Fibroblast of mammary gland (primary cell): ENCODE measurements at regions not wholly inside any gene's neighbourhood (a gene's known extent, or its start where the extent isn't known, plus 50 kb on each side); places are given as distances from the start of the nearest gene placed in this dataset.

Source experiments
- DNase-seq: peaks from one replicate; pipeline ENCODE4 v3.0.0-alpha.2; 2010; ENCODE audit warnings: low read depth
- H3K4me3 ChIP-seq: 2 replicates; pipeline ENCODE4 v1.5.1; 2011; ENCODE audit warnings: low read depth, mild to moderate bottlenecking, low read length, moderate library complexity; ENCODE audit not compliant: control insufficient read depth
- CTCF ChIP-seq: conservative IDR thresholded peaks from 2 replicates; pipeline ENCODE4 v1.5.1; 2011; ENCODE audit warnings: low read depth, low read length, inconsistent platforms; ENCODE audit not compliant: control insufficient read depth, insufficient read depth

DNA sequence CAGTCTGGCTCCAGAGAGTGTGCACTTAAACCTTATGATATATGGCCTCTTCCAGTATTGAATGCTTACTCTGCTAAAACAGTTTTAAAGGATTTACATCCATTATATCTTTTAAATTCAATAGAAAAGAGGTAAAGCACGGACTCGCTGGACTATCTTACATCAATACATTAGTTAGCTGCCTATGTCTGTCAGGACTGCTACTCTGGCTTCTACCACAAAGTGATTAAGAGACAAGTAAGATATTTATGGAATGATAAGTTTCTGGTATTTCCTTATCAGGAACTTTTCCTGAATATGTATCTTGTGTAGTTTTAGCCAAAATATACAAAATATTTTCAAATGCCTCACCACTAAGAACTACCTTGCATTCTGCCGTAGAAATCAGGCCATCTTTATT, 295.1 kb downstream of the ISL1 start:
- DNase-seq, result no peak
- H3K4me3 ChIP-seq, result no peak overlapping the region
- no peak for TF ChIP-seq CTCF

GRCh38 chr5:51679286-51679685, 296.0 kb downstream of the ISL1 start:
- no peak for TF ChIP-seq CTCF
- H3K4me3 ChIP-seq, result no peak overlapping the region
- DNase-seq, result no peak

DNA sequence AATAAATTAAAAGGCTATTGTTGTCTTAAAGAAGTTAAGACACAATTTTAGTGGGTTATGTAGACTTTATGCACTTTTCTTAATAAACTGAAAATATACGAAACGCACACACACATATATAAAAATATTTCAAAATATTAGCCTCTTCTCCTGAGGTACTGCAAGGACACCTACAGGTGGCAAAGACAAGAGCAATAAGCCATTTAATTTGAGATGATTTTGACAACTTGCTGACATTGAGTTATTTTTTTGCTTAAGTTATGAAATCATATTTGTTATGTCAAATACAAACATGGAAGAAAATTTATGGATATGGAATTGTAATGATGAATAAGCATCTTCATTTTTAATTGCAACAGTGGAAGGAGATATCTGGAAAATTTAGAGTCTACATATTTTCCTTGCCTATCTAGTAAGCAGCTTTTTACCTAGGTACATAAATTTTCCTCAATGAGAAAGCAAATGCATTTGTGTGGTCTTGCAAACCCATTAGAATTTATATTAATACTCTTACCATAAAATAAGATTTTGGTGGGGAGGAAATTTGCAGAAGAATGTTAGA, 301.6 kb downstream of the ISL1 start:
- TF ChIP-seq CTCF, result no peak
- no peak for DNase-seq
- H3K4me3 ChIP-seq, result no peak overlapping the region

GRCh38 chr5:51685419-51685818, 302.2 kb downstream of the ISL1 start:
- no peak overlapping the region for H3K4me3 ChIP-seq
- no peak for TF ChIP-seq CTCF
- no peak for DNase-seq

DNA sequence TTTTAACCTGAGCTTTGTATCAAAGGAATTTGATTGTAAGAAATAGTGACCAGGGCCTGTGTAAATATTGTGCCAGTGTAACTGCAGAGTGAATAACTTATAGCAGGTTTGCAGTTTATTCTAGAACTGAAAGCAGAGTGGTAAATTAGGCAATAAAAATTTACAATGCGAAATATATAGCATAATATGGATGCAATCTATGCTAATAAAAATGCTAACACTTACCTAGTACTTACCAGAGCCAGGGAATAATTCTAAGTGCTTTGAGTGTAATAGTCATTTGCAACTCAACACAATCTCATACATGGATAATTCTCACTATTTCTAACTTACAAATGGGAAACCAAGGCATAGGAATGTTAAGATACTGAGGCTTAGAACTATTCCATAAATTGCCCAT, 303.4 kb downstream of the ISL1 start:
- no peak for DNase-seq
- H3K4me3 ChIP-seq, result no peak overlapping the region
- no peak for TF ChIP-seq CTCF

GRCh38 chr5:51691538-51692079, 308.4 kb downstream of the ISL1 start:
- no peak for TF ChIP-seq CTCF
- DNase-seq, result no peak
- no peak overlapping the region for H3K4me3 ChIP-seq

DNA sequence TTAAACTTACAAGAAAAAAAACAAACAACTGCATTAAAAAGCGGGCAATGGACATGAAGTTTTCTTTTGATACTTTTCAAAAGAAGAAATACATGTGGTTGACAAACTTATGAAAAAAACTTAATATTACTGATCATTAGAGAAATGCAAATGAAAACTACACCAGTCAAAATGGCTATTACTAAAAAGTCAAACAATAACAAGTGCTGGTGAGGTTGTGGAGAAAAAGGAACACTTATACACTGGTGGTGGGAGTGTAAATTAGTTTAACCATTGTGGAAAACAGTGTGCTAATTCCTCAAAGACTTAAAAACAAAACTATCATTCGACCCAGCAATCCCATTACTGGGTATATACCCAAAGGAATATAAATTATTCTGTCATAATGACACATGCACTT, 311.6 kb downstream of the ISL1 start:
- no peak for DNase-seq
- TF ChIP-seq CTCF, result no peak
- H3K4me3 ChIP-seq, result no peak overlapping the region
